HEK293 (cell line): ENCODE measurements at regions not wholly inside any gene's neighbourhood (a gene's known extent, or its start where the extent isn't known, plus 50 kb on each side); places are given as distances from the start of the nearest gene placed in this dataset.

Experiments used
- CTCF ChIA-PET: fragments of 350-600 bp; formaldehyde crosslinking; extraction: SDS; loops from one replicate; lab custom pipeline; 2021; ENCODE audit warnings: antibody characterized with exemption; lab: Yijun Ruan, JAX
- POLR2A ChIA-PET: fragments of 300-600 bp; formaldehyde crosslinking; extraction: SDS; loops from one replicate; lab custom pipeline; 2020; ENCODE audit warnings: antibody characterized with exemption, inconsistent platforms; lab: Yijun Ruan, JAX
- H3K27ac ChIP-seq: fragments of 200-500 bp; sonication (Bioruptor generic); 2 replicates; pipeline ENCODE4 v1.5.1; 2014; ENCODE audit warnings: low read depth, low read length, control low read depth, inconsistent platforms; ENCODE audit errors: extremely low read depth
- H3K36me3 ChIP-seq, 2 experiments: fragments of 200-500 bp in 1 of 2; sonication (Bioruptor generic) in 1 of 2; 1 replicate in 1 of 2; 2 replicates in 1 of 2; pipeline ENCODE4 v1.5.1; 2014 to 2017; ENCODE audit warnings: inconsistent platforms in 2 of 2, low read length in 2 of 2; ENCODE audit not compliant: control insufficient read depth in 2 of 2, insufficient read depth in 1 of 2
- H3K4me1 ChIP-seq: fragments of 200-500 bp; sonication (Bioruptor generic); 2 replicates; pipeline ENCODE4 v1.5.1; 2014; ENCODE audit warnings: mild to moderate bottlenecking, low read length, inconsistent platforms; ENCODE audit not compliant: control insufficient read depth, insufficient read depth
- H3K4me3 ChIP-seq: 2 replicates; pipeline ENCODE4 v1.5.1; 2011; ENCODE audit warnings: low read depth, mild to moderate bottlenecking, control low read depth, low read length, moderate library complexity
- H3K9me3 ChIP-seq: fragments of 200-500 bp; sonication (Bioruptor generic); 2 replicates; pipeline ENCODE4 v1.5.1; 2014; ENCODE audit warnings: low read depth, low read length, inconsistent platforms; ENCODE audit not compliant: control insufficient read depth, insufficient read depth
- GLIS1 ChIP-seq: fragments of 450-650 bp; formaldehyde crosslinking; IDR thresholded peaks from 2 replicates; pipeline ENCODE4 v1.5.1; 2016; ENCODE audit warnings: missing biosample characterization, missing genetic modification characterization
- MZF1 ChIP-seq: fragments of 450-650 bp; formaldehyde crosslinking; IDR thresholded peaks from 2 replicates; pipeline ENCODE4 v1.5.1; 2017; ENCODE audit warnings: missing biosample characterization, missing genetic modification characterization, borderline replicate concordance
- RBAK ChIP-seq: fragments of 450-650 bp; formaldehyde crosslinking; IDR thresholded peaks from 2 replicates; pipeline ENCODE4 v1.5.1; 2016; ENCODE audit warnings: missing biosample characterization, missing genetic modification characterization
- ZBTB17 ChIP-seq: fragments of 450-650 bp; formaldehyde crosslinking; IDR thresholded peaks from 2 replicates; pipeline ENCODE4 v1.5.1; 2016; ENCODE audit warnings: missing biosample characterization, missing genetic modification characterization
- ZBTB8A ChIP-seq: fragments of 450-650 bp; formaldehyde crosslinking; IDR thresholded peaks from 2 replicates; pipeline ENCODE4 v1.5.1; 2016; ENCODE audit warnings: missing biosample characterization, missing genetic modification characterization
- ZNF121 ChIP-seq: fragments of 450-650 bp; formaldehyde crosslinking; IDR thresholded peaks from 2 replicates; pipeline ENCODE4 v1.5.1; 2016; ENCODE audit warnings: missing biosample characterization, missing genetic modification characterization
- ZNF211 ChIP-seq: fragments of 450-650 bp; formaldehyde crosslinking; IDR thresholded peaks from 2 replicates; pipeline ENCODE4 v1.5.1; 2016; ENCODE audit warnings: low read depth, missing biosample characterization, missing genetic modification characterization
- ZNF37A ChIP-seq: fragments of 450-650 bp; IDR thresholded peaks from 2 replicates; pipeline ENCODE4 v1.5.1; 2018; ENCODE audit warnings: missing biosample characterization, missing genetic modification characterization
- ZNF549 ChIP-seq: fragments of 450-650 bp; IDR thresholded peaks from 2 replicates; pipeline ENCODE4 v1.5.1; 2018; ENCODE audit warnings: missing biosample characterization, missing genetic modification characterization, mild to moderate bottlenecking, inconsistent platforms, moderate library complexity
- ZNF600 ChIP-seq: fragments of 450-650 bp; formaldehyde crosslinking; IDR thresholded peaks from 2 replicates; pipeline ENCODE4 v1.5.1; 2016; ENCODE audit warnings: missing biosample characterization, missing genetic modification characterization
- ZSCAN30 ChIP-seq: fragments of 450-650 bp; IDR thresholded peaks from 2 replicates; pipeline ENCODE4 v1.5.1; 2018; ENCODE audit warnings: missing biosample characterization, mild to moderate bottlenecking, missing genetic modification characterization, moderate library complexity
- TF ChIP-seq, protein P1 (sequence below): fragments of 450-650 bp; formaldehyde crosslinking; IDR thresholded peaks from 2 replicates; pipeline ENCODE4 v1.5.1; 2016; ENCODE audit warnings: missing biosample characterization, missing genetic modification characterization
- TF ChIP-seq, protein P2 (sequence below): fragments of 450-650 bp; formaldehyde crosslinking; IDR thresholded peaks from 2 replicates; pipeline ENCODE4 v1.5.1; 2016; ENCODE audit warnings: missing biosample characterization, missing genetic modification characterization
- TF ChIP-seq, protein P3 (sequence below): fragments of 450-650 bp; formaldehyde crosslinking; conservative IDR thresholded peaks from 2 replicates; pipeline ENCODE4 v1.5.1; 2016; ENCODE audit warnings: low read depth, missing biosample characterization, missing genetic modification characterization
- TF ChIP-seq, protein P4 (sequence below): fragments of 450-650 bp; formaldehyde crosslinking; IDR thresholded peaks from 2 replicates; pipeline ENCODE4 v1.5.1; 2016; ENCODE audit warnings: missing biosample characterization, missing genetic modification characterization
- TF ChIP-seq, protein P5 (sequence below): fragments of 450-650 bp; formaldehyde crosslinking; IDR thresholded peaks from 2 replicates; pipeline ENCODE4 v1.5.0; 2017; ENCODE audit warnings: missing biosample characterization, missing genetic modification characterization, borderline replicate concordance
- TF ChIP-seq, protein P6 (sequence below): fragments of 450-650 bp; formaldehyde crosslinking; IDR thresholded peaks from 2 replicates; pipeline ENCODE4 v1.5.1; 2016; ENCODE audit warnings: missing biosample characterization, missing genetic modification characterization
- TF ChIP-seq, protein P7 (sequence below): fragments of 450-650 bp; IDR thresholded peaks from 2 replicates; pipeline ENCODE4 v1.5.1; 2018; ENCODE audit warnings: missing biosample characterization, missing genetic modification characterization

DNA sequence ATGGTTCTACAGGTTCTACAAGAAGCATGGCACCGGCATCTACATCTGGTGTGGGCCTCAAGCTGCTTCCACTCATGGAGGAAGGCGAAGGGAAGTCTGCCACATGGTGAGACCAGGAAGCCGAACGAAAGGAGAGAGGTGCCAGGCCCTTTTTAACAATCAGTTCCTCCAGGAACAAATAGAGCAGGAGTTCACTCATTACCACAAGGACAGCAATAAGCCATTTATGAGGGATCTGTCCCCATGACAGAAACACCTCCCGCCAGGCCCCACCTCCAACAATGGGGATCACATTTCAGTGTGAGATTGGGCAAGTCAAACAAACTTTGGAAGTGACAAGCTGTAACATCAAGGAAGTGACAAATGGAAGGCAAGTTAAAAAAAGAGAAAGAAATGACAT lies 95.5 kb upstream of the PTPN3 start:
- TF ChIP-seq, protein P1, sequence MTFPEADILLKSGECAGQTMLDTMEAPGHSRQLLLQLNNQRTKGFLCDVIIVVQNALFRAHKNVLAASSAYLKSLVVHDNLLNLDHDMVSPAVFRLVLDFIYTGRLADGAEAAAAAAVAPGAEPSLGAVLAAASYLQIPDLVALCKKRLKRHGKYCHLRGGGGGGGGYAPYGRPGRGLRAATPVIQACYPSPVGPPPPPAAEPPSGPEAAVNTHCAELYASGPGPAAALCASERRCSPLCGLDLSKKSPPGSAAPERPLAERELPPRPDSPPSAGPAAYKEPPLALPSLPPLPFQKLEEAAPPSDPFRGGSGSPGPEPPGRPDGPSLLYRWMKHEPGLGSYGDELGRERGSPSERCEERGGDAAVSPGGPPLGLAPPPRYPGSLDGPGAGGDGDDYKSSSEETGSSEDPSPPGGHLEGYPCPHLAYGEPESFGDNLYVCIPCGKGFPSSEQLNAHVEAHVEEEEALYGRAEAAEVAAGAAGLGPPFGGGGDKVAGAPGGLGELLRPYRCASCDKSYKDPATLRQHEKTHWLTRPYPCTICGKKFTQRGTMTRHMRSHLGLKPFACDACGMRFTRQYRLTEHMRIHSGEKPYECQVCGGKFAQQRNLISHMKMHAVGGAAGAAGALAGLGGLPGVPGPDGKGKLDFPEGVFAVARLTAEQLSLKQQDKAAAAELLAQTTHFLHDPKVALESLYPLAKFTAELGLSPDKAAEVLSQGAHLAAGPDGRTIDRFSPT (tag by site-specific recombination): no peak
- TF ChIP-seq GLIS1 (tag by site-specific recombination): peak; percentile 39; the same call in 1 of the 2 replicates
- TF ChIP-seq MZF1 (tag by site-specific recombination): 0 out of 2 replicates have a peak, but pooled peaks have one; percentile 14
- ChIA-PET CTCF (interaction anchor here (1.2 kb wide), 1 partner anchor 20 kb away, joined by 3 read pairs; no protein-coding TSS in a partner anchor), POLR2A (no interaction called here)
- no peaks in the 10 kb centered on the region for H3K9me3 ChIP-seq
- H3K27ac ChIP-seq: no peak overlapping the region
- no peaks in the 10 kb centered on the region for H3K4me1 ChIP-seq
- no peaks in the 10 kb centered on the region for H3K36me3 ChIP-seq
- no peak overlapping the region for H3K4me3 ChIP-seq

DNA sequence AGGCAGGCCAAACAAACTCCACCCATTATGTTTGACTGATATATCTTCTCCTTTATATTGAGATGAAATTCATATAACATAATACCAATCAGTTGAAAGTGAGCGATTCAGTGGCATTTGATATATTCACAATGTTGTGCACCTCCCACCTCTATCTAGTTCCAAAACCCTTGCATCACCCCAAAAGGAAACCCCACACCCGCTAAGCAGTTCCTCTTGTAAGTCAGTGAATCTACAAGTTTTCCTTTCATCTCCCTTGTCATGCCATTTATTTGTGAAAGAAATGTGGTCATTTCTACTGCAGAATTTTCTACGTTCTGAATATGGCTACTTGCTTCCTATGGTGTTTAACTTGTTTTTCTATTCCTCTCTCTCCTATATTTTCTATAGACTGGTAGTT lies 99.4 kb upstream of the PTPN3 start:
- CTCF ChIA-PET: interaction anchor here (0.7 to 0.8 kb wide), 2 partner anchors 18 to 77 kb away, joined by 3 to 5 read pairs; no protein-coding TSS in a partner anchor

More for the DNA sequence above, 99.4 kb upstream of the PTPN3 start:
- POLR2A ChIA-PET: no interaction called here
- no peak overlapping the region for H3K27ac ChIP-seq
- H3K9me3 ChIP-seq: no peaks in the 10 kb centered on the region
- H3K36me3 ChIP-seq: no peaks in the 10 kb centered on the region
- no peak for TF ChIP-seq ZNF121 (tag by site-specific recombination)
- no peak for TF ChIP-seq ZNF600
- TF ChIP-seq ZNF37A (tag by site-specific recombination): no peak
- no peak for TF ChIP-seq ZSCAN30 (tag by site-specific recombination)
- no peak for TF ChIP-seq ZNF549 (tag by site-specific recombination)
- TF ChIP-seq, protein P2, sequence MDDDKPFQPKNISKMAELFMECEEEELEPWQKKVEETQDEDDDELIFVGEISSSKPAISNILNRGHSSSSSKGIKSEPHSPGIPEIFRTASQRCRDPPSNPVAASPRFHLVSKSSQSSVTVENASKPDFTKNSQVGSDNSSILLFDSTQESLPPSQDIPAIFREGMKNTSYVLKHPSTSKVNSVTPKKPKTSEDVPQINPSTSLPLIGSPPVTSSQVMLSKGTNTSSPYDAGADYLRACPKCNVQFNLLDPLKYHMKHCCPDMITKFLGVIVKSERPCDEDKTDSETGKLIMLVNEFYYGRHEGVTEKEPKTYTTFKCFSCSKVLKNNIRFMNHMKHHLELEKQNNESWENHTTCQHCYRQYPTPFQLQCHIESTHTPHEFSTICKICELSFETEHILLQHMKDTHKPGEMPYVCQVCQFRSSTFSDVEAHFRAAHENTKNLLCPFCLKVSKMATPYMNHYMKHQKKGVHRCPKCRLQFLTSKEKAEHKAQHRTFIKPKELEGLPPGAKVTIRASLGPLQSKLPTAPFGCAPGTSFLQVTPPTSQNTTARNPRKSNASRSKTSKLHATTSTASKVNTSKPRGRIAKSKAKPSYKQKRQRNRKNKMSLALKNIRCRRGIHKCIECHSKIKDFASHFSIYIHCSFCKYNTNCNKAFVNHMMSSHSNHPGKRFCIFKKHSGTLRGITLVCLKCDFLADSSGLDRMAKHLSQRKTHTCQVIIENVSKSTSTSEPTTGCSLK: no peak
- TF ChIP-seq, protein P3, sequence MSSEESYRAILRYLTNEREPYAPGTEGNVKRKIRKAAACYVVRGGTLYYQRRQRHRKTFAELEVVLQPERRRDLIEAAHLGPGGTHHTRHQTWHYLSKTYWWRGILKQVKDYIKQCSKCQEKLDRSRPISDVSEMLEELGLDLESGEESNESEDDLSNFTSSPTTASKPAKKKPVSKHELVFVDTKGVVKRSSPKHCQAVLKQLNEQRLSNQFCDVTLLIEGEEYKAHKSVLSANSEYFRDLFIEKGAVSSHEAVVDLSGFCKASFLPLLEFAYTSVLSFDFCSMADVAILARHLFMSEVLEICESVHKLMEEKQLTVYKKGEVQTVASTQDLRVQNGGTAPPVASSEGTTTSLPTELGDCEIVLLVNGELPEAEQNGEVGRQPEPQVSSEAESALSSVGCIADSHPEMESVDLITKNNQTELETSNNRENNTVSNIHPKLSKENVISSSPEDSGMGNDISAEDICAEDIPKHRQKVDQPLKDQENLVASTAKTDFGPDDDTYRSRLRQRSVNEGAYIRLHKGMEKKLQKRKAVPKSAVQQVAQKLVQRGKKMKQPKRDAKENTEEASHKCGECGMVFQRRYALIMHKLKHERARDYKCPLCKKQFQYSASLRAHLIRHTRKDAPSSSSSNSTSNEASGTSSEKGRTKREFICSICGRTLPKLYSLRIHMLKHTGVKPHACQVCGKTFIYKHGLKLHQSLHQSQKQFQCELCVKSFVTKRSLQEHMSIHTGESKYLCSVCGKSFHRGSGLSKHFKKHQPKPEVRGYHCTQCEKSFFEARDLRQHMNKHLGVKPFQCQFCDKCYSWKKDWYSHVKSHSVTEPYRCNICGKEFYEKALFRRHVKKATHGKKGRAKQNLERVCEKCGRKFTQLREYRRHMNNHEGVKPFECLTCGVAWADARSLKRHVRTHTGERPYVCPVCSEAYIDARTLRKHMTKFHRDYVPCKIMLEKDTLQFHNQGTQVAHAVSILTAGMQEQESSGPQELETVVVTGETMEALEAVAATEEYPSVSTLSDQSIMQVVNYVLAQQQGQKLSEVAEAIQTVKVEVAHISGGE: no peak
- TF ChIP-seq, protein P4, sequence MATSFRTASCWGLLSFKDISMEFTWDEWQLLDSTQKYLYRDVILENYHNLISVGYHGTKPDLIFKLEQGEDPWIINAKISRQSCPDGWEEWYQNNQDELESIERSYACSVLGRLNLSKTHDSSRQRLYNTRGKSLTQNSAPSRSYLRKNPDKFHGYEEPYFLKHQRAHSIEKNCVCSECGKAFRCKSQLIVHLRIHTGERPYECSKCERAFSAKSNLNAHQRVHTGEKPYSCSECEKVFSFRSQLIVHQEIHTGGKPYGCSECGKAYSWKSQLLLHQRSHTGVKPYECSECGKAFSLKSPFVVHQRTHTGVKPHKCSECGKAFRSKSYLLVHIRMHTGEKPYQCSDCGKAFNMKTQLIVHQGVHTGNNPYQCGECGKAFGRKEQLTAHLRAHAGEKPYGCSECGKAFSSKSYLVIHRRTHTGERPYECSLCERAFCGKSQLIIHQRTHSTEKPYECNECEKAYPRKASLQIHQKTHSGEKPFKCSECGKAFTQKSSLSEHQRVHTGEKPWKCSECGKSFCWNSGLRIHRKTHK (tag by site-specific recombination): no peak
- TF ChIP-seq, protein P5, sequence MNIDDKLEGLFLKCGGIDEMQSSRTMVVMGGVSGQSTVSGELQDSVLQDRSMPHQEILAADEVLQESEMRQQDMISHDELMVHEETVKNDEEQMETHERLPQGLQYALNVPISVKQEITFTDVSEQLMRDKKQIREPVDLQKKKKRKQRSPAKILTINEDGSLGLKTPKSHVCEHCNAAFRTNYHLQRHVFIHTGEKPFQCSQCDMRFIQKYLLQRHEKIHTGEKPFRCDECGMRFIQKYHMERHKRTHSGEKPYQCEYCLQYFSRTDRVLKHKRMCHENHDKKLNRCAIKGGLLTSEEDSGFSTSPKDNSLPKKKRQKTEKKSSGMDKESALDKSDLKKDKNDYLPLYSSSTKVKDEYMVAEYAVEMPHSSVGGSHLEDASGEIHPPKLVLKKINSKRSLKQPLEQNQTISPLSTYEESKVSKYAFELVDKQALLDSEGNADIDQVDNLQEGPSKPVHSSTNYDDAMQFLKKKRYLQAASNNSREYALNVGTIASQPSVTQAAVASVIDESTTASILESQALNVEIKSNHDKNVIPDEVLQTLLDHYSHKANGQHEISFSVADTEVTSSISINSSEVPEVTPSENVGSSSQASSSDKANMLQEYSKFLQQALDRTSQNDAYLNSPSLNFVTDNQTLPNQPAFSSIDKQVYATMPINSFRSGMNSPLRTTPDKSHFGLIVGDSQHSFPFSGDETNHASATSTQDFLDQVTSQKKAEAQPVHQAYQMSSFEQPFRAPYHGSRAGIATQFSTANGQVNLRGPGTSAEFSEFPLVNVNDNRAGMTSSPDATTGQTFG: no peak
- TF ChIP-seq RBAK (tag by site-specific recombination): no peak
- TF ChIP-seq ZBTB17: no peak
- TF ChIP-seq, protein P6, sequence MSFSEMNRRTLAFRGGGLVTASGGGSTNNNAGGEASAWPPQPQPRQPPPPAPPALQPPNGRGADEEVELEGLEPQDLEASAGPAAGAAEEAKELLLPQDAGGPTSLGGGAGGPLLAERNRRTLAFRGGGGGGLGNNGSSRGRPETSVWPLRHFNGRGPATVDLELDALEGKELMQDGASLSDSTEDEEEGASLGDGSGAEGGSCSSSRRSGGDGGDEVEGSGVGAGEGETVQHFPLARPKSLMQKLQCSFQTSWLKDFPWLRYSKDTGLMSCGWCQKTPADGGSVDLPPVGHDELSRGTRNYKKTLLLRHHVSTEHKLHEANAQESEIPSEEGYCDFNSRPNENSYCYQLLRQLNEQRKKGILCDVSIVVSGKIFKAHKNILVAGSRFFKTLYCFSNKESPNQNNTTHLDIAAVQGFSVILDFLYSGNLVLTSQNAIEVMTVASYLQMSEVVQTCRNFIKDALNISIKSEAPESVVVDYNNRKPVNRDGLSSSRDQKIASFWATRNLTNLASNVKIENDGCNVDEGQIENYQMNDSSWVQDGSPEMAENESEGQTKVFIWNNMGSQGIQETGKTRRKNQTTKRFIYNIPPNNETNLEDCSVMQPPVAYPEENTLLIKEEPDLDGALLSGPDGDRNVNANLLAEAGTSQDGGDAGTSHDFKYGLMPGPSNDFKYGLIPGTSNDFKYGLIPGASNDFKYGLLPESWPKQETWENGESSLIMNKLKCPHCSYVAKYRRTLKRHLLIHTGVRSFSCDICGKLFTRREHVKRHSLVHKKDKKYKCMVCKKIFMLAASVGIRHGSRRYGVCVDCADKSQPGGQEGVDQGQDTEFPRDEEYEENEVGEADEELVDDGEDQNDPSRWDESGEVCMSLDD (tag by site-specific recombination): no peak
- no peak for TF ChIP-seq ZNF211 (tag by site-specific recombination)
- TF ChIP-seq, protein P7, sequence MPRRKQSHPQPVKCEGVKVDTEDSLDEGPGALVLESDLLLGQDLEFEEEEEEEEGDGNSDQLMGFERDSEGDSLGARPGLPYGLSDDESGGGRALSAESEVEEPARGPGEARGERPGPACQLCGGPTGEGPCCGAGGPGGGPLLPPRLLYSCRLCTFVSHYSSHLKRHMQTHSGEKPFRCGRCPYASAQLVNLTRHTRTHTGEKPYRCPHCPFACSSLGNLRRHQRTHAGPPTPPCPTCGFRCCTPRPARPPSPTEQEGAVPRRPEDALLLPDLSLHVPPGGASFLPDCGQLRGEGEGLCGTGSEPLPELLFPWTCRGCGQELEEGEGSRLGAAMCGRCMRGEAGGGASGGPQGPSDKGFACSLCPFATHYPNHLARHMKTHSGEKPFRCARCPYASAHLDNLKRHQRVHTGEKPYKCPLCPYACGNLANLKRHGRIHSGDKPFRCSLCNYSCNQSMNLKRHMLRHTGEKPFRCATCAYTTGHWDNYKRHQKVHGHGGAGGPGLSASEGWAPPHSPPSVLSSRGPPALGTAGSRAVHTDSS (tag by site-specific recombination): no peak
- TF ChIP-seq ZBTB8A (tag by site-specific recombination): no peak
- no peaks in the 10 kb centered on the region for H3K4me1 ChIP-seq
- no peak overlapping the region for H3K4me3 ChIP-seq
